ENCODE measurements at regions not wholly inside any gene's neighbourhood (a gene's known extent, or its start where the extent isn't known, plus 50 kb on each side); places are given as distances from the start of the nearest gene placed in this dataset.

- H3K27me3 Mint-ChIP-seq (ENCODE audit: low read depth) = peaks cover 22% of the 10 kb centered on the region
- no peaks in the 10 kb centered on the region for H3K36me3 Mint-ChIP-seq (ENCODE audit: low read depth)
- H3K27ac Mint-ChIP-seq = no peak overlapping the region
- TF ChIP-seq CTCF (IDR thresholded peaks at IDR 0.05; ENCODE audit: unreplicated experiment in 3 of 3) = no peak
- peaks cover 41% of the 10 kb centered on the region for H3K9me3 Mint-ChIP-seq
- no peaks in the 10 kb centered on the region for H3K4me1 Mint-ChIP-seq
- H3K4me3 Mint-ChIP-seq = no peak overlapping the region
These were observed 702.8 kb downstream of the TBC1D22A start for GRCh38 chr22:47465222-47465621.

GRCh38 chr22:47463220-47463619, 700.8 kb downstream of the TBC1D22A start:
- H3K27ac Mint-ChIP-seq = no peak overlapping the region
- H3K36me3 Mint-ChIP-seq (ENCODE audit: low read depth) = no peaks in the 10 kb centered on the region
- no peaks in the 10 kb centered on the region for H3K4me1 Mint-ChIP-seq
- H3K4me3 Mint-ChIP-seq = no peak overlapping the region
- TF ChIP-seq CTCF (IDR thresholded peaks at IDR 0.05; ENCODE audit: unreplicated experiment in 3 of 3) = no peak
- H3K9me3 Mint-ChIP-seq = peaks cover 41% of the 10 kb centered on the region
- peaks cover 17% of the 10 kb centered on the region for H3K27me3 Mint-ChIP-seq (ENCODE audit: low read depth)

GRCh38 chr22:47460861-47461260, 698.4 kb downstream of the TBC1D22A start:
- H3K4me3 Mint-ChIP-seq = no peak overlapping the region
- no peak overlapping the region for H3K27ac Mint-ChIP-seq
- peaks cover 28% of the 10 kb centered on the region for H3K9me3 Mint-ChIP-seq
- H3K36me3 Mint-ChIP-seq (ENCODE audit: low read depth) = no peaks in the 10 kb centered on the region
- no peaks in the 10 kb centered on the region for H3K4me1 Mint-ChIP-seq
- H3K27me3 Mint-ChIP-seq (ENCODE audit: low read depth) = peaks cover 14% of the 10 kb centered on the region
- TF ChIP-seq CTCF (IDR thresholded peaks at IDR 0.05; ENCODE audit: unreplicated experiment in 3 of 3) = no peak

- no peaks in the 10 kb centered on the region for H3K36me3 Mint-ChIP-seq (ENCODE audit: low read depth)
- peaks cover 33% of the 10 kb centered on the region for H3K9me3 Mint-ChIP-seq
- no peak overlapping the region for H3K27ac Mint-ChIP-seq
- H3K27me3 Mint-ChIP-seq (ENCODE audit: low read depth) = peaks cover 14% of the 10 kb centered on the region
- TF ChIP-seq CTCF (IDR thresholded peaks at IDR 0.05; ENCODE audit: unreplicated experiment in 3 of 3) = no peak
- H3K4me1 Mint-ChIP-seq = no peaks in the 10 kb centered on the region
- H3K4me3 Mint-ChIP-seq = no peak overlapping the region
These were observed 697.7 kb downstream of the TBC1D22A start for GRCh38 chr22:47460176-47460575.

- TF ChIP-seq CTCF (IDR thresholded peaks at IDR 0.05; ENCODE audit: unreplicated experiment in 3 of 3) = no peak
- H3K9me3 Mint-ChIP-seq = peaks cover 35% of the 10 kb centered on the region
- no peak overlapping the region for H3K27ac Mint-ChIP-seq
- no peaks in the 10 kb centered on the region for H3K36me3 Mint-ChIP-seq (ENCODE audit: low read depth)
- no peak overlapping the region for H3K4me3 Mint-ChIP-seq
- no peaks in the 10 kb centered on the region for H3K4me1 Mint-ChIP-seq
- peaks cover 3% of the 10 kb centered on the region for H3K27me3 Mint-ChIP-seq (ENCODE audit: low read depth)
These were observed 695.9 kb downstream of the TBC1D22A start for GRCh38 chr22:47458348-47458747.

- Mint-ChIP-seq H3K4me1 (no peaks in the 10 kb centered on the region), H3K27me3 (ENCODE audit: low read depth) (peaks cover 6% of the 10 kb centered on the region), H3K36me3 (ENCODE audit: low read depth) (no peaks in the 10 kb centered on the region), H3K27ac (no peak overlapping the region), H3K9me3 (peaks cover 35% of the 10 kb centered on the region), H3K4me3 (no peak overlapping the region)
- TF ChIP-seq CTCF (IDR thresholded peaks at IDR 0.05; ENCODE audit: unreplicated experiment in 3 of 3) = no peak
These were observed 695.3 kb downstream of the TBC1D22A start for GRCh38 chr22:47457509-47458300.

All from nephron (organoid).